ENCODE measurements at regions not wholly inside any gene's neighbourhood (a gene's known extent, or its start where the extent isn't known, plus 50 kb on each side); places are given as distances from the start of the nearest gene placed in this dataset.

- TF ChIP-seq PHF5A (CRISPR knock-in tag; IDR thresholded peaks at IDR 0.05; ENCODE audit: low read depth, unreplicated experiment) (no peak), ZSCAN22 (CRISPR knock-in tag; IDR thresholded peaks at IDR 0.05) (no peak), CTCF (CRISPR knock-in tag; IDR thresholded peaks at IDR 0.05) (no peak), GATAD2A (CRISPR knock-in tag; IDR thresholded peaks at IDR 0.05) (no peak), ZBTB7A (CRISPR knock-in tag; IDR thresholded peaks at IDR 0.05) (no peak), ESRRA (CRISPR knock-in tag; IDR thresholded peaks at IDR 0.05; ENCODE audit: low read depth) (no peak), EZH2 (conservative IDR thresholded peaks at IDR 0.05; ENCODE audit: low read depth, low read length) (no peak), ZNF788 (CRISPR knock-in tag; IDR thresholded peaks at IDR 0.05; ENCODE audit: borderline replicate concordance) (no peak), TFAP4 (IDR thresholded peaks at IDR 0.05; ENCODE audit: borderline replicate concordance, low read depth) (no peak), ZNF562 (CRISPR knock-in tag; IDR thresholded peaks at IDR 0.05; ENCODE audit: borderline replicate concordance) (no peak)
- TF ChIP-seq, protein P1, sequence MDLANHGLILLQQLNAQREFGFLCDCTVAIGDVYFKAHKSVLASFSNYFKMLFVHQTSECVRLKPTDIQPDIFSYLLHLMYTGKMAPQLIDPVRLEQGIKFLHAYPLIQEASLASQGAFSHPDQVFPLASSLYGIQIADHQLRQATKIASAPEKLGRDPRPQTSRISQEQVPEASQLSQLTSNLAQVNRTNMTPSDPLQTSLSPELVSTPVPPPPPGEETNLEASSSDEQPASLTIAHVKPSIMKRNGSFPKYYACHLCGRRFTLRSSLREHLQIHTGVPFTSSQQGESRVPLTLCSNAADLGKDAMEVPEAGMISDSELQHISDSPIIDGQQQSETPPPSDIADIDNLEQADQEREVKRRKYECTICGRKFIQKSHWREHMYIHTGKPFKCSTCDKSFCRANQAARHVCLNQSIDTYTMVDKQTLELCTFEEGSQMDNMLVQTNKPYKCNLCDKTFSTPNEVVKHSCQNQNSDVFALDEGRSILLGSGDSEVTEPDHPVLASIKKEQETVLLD (CRISPR knock-in tag; IDR thresholded peaks at IDR 0.05; ENCODE audit: low read depth), result no peak
- TF ChIP-seq, protein P2, sequence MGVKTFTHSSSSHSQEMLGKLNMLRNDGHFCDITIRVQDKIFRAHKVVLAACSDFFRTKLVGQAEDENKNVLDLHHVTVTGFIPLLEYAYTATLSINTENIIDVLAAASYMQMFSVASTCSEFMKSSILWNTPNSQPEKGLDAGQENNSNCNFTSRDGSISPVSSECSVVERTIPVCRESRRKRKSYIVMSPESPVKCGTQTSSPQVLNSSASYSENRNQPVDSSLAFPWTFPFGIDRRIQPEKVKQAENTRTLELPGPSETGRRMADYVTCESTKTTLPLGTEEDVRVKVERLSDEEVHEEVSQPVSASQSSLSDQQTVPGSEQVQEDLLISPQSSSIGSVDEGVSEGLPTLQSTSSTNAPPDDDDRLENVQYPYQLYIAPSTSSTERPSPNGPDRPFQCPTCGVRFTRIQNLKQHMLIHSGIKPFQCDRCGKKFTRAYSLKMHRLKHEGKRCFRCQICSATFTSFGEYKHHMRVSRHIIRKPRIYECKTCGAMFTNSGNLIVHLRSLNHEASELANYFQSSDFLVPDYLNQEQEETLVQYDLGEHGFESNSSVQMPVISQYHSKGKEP (CRISPR knock-in tag; IDR thresholded peaks at IDR 0.05), result no peak
- TF ChIP-seq, protein P3, sequence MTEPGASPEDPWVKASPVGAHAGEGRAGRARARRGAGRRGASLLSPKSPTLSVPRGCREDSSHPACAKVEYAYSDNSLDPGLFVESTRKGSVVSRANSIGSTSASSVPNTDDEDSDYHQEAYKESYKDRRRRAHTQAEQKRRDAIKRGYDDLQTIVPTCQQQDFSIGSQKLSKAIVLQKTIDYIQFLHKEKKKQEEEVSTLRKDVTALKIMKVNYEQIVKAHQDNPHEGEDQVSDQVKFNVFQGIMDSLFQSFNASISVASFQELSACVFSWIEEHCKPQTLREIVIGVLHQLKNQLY (CRISPR knock-in tag; IDR thresholded peaks at IDR 0.05), result no peak
These were observed 55.1 kb upstream of the CMKLR1 start for GRCh38 chr12:108394196-108394595.
